ENCODE measurements at regions not wholly inside any gene's neighbourhood (a gene's known extent, or its start where the extent isn't known, plus 50 kb on each side); places are given as distances from the start of the nearest gene placed in this dataset.
"Not testable (repeated sequence)": the region's sequence is repeated elsewhere in the genome, so short reads cannot be mapped to it uniquely, and the experiment has no call there.

DNA sequence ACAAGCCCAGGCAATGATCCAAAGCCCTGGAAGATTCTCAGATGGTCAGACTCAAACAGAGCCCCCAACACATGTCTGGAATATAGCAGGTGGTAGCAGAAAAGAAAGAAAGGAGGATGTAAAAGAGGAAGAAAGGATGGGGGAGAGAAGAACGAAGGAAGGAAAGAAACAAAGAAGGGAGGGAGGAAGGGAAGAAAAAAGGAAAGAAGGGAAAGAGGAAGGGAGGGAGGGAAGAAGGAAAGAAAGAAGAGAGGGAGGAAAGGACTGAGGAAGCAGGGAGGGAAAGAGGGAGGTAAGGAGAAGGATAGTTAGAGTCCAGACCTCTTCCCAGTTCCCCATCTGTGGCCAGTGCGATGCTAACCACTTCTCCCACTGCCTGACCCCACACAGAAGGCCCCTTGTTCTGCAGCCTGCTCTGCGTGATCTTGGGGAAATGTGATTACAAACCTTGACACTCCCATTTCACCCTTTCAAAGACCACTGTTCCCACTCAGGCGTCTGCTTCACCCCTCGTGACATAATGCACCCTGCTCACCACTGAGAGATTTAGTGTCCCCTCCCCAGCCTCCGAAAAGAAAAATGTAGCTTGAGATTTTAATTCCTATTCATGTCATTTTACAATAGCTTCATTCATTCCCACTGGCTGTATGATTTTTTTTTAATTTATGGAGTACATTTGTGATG lies 357.9 kb downstream of the BCL11B start:
- POLR2A ChIA-PET, result no interaction called here
- CTCF ChIA-PET, result no interaction called here
- TF ChIP-seq, protein P1, sequence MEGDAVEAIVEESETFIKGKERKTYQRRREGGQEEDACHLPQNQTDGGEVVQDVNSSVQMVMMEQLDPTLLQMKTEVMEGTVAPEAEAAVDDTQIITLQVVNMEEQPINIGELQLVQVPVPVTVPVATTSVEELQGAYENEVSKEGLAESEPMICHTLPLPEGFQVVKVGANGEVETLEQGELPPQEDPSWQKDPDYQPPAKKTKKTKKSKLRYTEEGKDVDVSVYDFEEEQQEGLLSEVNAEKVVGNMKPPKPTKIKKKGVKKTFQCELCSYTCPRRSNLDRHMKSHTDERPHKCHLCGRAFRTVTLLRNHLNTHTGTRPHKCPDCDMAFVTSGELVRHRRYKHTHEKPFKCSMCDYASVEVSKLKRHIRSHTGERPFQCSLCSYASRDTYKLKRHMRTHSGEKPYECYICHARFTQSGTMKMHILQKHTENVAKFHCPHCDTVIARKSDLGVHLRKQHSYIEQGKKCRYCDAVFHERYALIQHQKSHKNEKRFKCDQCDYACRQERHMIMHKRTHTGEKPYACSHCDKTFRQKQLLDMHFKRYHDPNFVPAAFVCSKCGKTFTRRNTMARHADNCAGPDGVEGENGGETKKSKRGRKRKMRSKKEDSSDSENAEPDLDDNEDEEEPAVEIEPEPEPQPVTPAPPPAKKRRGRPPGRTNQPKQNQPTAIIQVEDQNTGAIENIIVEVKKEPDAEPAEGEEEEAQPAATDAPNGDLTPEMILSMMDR (IDR thresholded peaks at IDR 0.05; ENCODE audit: insufficient read depth, low read length, missing control alignments), result no peak
- H3K4me3 ChIP-seq (ENCODE audit: low read depth, low read length), result no peak overlapping the region
- DNase-seq (ENCODE audit: low read depth, low spot score), result no peak

DNA sequence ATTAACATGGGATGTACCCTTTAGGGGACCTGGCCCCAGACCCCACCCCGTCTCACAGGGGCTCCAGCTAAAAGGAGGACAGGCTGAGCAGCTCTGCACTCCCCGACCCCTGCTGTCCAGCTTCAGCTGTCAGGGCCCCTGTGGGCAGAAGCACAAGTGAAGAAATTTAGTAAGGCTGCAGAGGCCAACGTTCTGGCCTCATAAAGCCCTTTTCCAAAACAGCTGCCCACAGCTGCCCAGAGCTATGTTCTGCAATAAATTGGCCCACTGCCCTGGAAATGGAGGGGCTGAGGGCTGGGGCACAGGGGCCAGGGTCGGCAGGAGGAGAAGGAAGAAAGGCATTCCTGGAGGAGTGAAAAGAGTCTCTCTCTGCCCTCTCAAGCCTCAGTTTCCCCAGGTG lies 357.1 kb downstream of the BCL11B start:
- no peak for DNase-seq (ENCODE audit: low read depth, low spot score)
- ChIA-PET CTCF (no interaction called here), POLR2A (no interaction called here)
- TF ChIP-seq, protein P1 (IDR thresholded peaks at IDR 0.05; ENCODE audit: insufficient read depth, low read length, missing control alignments), result no peak
- H3K4me3 ChIP-seq (ENCODE audit: low read depth, low read length), result no peak overlapping the region

DNA sequence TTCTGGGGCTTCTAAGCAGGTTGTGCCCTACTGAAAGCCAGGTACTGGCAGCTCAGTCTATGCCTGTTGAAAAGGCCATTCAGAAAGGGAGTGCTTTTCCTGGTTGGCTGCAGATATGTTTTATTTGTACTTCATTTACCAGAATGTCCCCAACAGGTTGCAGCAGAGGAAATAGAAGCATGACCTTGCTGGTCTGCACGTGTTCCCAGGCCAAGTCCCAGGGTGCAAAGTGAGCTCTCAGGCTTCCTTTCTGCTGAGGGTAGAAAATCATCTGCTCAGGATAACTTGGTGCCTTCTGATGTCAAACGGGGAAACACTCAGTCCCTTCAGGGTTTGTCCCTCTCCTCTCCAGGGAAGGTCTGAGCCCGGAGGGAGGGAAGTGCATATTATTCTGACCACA lies 356.4 kb downstream of the BCL11B start:
- no peak overlapping the region for H3K4me3 ChIP-seq (ENCODE audit: low read depth, low read length)
- TF ChIP-seq, protein P1 (IDR thresholded peaks at IDR 0.05; ENCODE audit: insufficient read depth, low read length, missing control alignments), result no peak
- DNase-seq (ENCODE audit: low read depth, low spot score), result no peak
- ChIA-PET POLR2A (no interaction called here), CTCF (no interaction called here)

DNA sequence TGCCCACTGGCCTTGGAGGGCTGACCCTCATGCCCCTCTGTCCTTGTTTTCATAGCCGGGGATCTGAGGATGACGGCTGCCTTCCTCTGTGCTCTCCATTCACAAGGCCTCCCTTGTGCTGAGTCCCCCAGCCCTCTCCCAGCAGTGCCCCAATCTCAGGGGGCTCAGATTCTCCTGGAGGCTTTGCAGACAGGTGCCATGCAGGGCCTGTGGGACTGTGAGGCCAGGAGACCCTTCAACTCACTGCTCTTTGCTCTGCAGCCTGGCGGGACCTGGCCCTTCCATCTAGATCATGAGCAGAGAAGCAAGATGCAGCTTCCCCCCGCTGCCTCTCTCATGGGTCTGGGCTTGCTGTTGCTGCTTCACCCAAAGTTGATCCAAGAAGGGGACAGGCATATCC lies 356.0 kb downstream of the BCL11B start:
- ChIA-PET CTCF (no interaction called here), POLR2A (no interaction called here)
- TF ChIP-seq, protein P1 (IDR thresholded peaks at IDR 0.05; ENCODE audit: insufficient read depth, low read length, missing control alignments), result no peak
- DNase-seq (ENCODE audit: low read depth, low spot score), result no peak
- no peak overlapping the region for H3K4me3 ChIP-seq (ENCODE audit: low read depth, low read length)

DNA sequence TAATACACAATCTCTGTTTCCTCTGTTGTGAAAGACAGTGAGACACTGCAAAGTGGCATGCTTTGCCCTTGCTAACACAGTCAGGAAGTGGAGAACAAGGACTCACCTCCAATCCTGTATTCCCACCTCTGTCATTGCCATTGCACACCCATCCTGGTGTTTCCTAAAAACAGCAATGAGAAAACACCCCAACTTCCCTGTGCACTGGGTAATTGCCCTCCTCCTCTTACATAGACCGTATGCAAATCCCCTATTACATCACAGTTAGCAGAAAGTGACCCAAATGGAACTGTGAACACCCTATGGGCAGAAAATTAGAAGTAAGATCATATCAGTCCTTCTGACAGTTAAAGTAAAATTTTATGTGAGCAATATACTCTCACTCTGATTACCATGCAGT lies 355.5 kb downstream of the BCL11B start:
- ChIA-PET POLR2A (no interaction called here), CTCF (no interaction called here)
- TF ChIP-seq, protein P1 (IDR thresholded peaks at IDR 0.05; ENCODE audit: insufficient read depth, low read length, missing control alignments), result no peak
- DNase-seq (ENCODE audit: low read depth, low spot score), result no peak
- no peak overlapping the region for H3K4me3 ChIP-seq (ENCODE audit: low read depth, low read length)

DNA sequence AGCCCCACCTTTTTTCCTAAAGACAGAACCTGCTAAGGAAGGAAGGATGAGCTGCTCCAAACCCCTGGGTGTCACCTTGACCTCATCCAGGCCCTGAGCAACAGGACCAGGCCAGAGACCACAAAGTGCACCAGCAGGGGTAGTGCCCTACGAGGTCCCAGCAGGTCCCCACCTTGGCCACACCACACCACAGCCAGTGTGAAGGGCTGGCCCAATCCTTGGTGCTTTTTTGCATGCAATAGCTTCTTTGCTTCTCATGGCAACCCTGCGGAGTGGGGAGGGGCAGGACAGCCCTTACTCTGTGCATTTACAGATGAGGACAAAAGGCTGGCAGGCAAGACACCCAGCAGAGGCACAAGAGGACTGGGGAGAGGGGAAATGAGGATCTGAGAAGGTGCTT lies 352.6 kb downstream of the BCL11B start:
- ChIA-PET CTCF (no interaction called here), POLR2A (no interaction called here)
- TF ChIP-seq, protein P1 (IDR thresholded peaks at IDR 0.05; ENCODE audit: insufficient read depth, low read length, missing control alignments), result no peak
- DNase-seq (ENCODE audit: low read depth, low spot score), result no peak
- no peak overlapping the region for H3K4me3 ChIP-seq (ENCODE audit: low read depth, low read length)

DNA sequence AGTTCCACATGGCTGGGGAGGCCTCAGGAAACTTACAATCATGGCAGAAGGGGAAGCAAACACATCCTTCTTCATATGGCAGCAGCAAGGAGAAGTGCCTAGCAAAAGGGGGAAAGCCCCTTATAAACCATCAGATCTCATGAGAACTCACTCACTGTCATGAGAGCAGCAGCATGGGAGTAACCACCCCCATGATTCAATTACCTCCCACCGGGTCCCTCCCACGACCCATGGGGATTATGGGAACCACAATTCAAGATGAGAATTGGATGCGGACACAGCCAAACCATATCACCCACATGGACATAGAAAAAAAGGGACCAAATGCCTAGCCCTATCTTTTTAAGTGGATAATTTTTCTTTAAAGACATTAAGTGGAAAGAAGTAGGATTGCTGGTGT lies 350.7 kb downstream of the BCL11B start:
- CTCF ChIA-PET; DNase-seq (ENCODE audit: low read depth, low spot score); H3K4me3 ChIP-seq (ENCODE audit: low read depth, low read length); POLR2A ChIA-PET: not testable (repeated sequence)

Data from AG04449 (cell line).